Small intestine (tissue), 7 donors: ENCODE measurements at regions not wholly inside any gene's neighbourhood (a gene's known extent, or its start where the extent isn't known, plus 50 kb on each side); places are given as distances from the start of the nearest gene placed in this dataset.

Experiments used
- DNase-seq, 2 donors: peaks; one replicate each; pipeline versions ENCODE4 v3.0.0 to v3.0.0-alpha.2; 2013
- FAIRE-seq: peaks from 2 replicates; lab custom pipeline; 2012; peaks lifted over from hg19 to GRCh38; lab: Jason Lieb, UNC
- H3K27ac ChIP-seq, 3 donors: one replicate each; pipeline ENCODE4 v1.5.1; 2013; ENCODE audit warnings: low read length in 2 of 3, mild to moderate bottlenecking in 2 of 3, control low read depth in 1 of 3, inconsistent platforms in 1 of 3, low read depth in 1 of 3, moderate library complexity in 1 of 3
- H3K27me3 ChIP-seq, 3 donors: one replicate each; pipeline ENCODE4 v1.6.1; 2013; ENCODE audit warnings: low read length in 3 of 3, inconsistent platforms in 1 of 3; ENCODE audit not compliant: control insufficient read depth in 3 of 3, insufficient read depth in 3 of 3
- H3K36me3 ChIP-seq, 3 donors: one replicate each; pipeline ENCODE4 v1.6.1; 2013; ENCODE audit warnings: low read length in 3 of 3, inconsistent platforms in 1 of 3, low read depth in 1 of 3, mild to moderate bottlenecking in 1 of 3, moderate library complexity in 1 of 3; ENCODE audit not compliant: control insufficient read depth in 3 of 3, insufficient read depth in 2 of 3
- H3K4me1 ChIP-seq, 3 donors: one replicate each; pipeline ENCODE4 v1.6.1; 2013; ENCODE audit warnings: low read length in 2 of 3, inconsistent platforms in 1 of 3, low read depth in 1 of 3, mild to moderate bottlenecking in 1 of 3, moderate library complexity in 1 of 3; ENCODE audit not compliant: control insufficient read depth in 3 of 3, insufficient read depth in 2 of 3
- H3K4me3 ChIP-seq, 3 donors: one replicate each; pipeline ENCODE4 v1.5.1; 2013; ENCODE audit warnings: low read length in 3 of 3, control low read depth in 1 of 3, inconsistent platforms in 1 of 3, low read depth in 1 of 3, mild to moderate bottlenecking in 1 of 3, moderate library complexity in 1 of 3
- H3K9me3 ChIP-seq, 2 donors: one replicate each; pipeline ENCODE4 v1.6.1; 2013; ENCODE audit warnings: low read depth in 1 of 2, low read length in 1 of 2; ENCODE audit not compliant: control insufficient read depth in 2 of 2, insufficient read depth in 1 of 2
- WGBS, 3 donors: extraction: QIAGEN DNeasy Blood & Tissue Kit; methylation state at CpG; one replicate each; pipeline ENCODE4 v1.1.7; 2013; 5-methylcytosine and 5-hydroxymethylcytosine counted together
- donor health status: healthy with polysubstance abuse.
- donor health status: control.
- donor health status: control.
- donor health status: Bipolar disorder and iron deficiency.
- donor health status: healthy.

DNA sequence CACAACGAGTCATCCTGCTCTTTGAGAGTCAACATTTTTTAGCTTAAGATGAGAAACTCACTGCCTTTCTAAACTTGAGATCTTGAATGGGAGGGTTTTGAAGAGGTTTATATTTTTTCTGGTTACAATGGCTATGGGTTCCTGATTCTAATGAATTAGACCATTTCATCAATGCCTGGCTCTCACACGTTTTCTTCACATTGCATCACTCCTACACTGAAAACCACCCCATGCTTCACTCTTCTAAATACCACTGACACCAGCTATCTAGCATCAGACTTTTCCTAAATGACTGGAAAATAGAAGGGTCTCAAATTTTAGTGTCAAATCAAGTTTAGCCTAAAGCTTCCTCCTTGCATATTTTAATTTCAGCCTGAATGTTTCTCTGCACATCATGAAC, 606.1 kb upstream of the USP24 start:
- Histone ChIP-seq H3K27ac (no peak overlapping the region), H3K36me3 (no peaks in the 10 kb centered on the region), H3K4me3 (no peak overlapping the region), H3K4me1 (peaks cover 0 to 20% (median 0%) of the 10 kb centered on the region in 3 donors), H3K9me3 (no peaks in the 10 kb centered on the region), H3K27me3 (no peaks in the 10 kb centered on the region)
- 52 to 75% (median 65%) methylated on average over 2 of the region's 2 CpGs for WGBS, 3 donors
- DNase-seq (no peak), FAIRE-seq (no peak)

DNA sequence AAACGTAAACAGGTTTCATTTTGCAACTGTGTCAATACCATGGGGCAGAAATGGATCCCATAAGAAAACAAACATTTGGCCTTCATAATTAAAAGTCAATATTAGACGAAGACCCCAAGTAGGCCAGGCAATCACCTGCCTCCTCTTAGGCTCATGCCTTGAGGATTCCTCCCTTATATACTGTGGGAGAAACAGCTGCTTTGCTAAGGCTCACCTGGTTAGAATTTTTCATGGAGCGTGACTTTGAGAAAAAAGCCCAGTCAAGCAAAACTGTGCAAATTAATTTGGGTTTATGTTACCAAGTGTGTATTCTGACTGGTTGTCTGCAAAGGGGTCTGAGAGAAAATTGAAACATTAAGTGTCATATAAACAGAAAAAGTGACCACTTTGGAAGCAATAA, 605.3 kb upstream of the USP24 start:
- FAIRE-seq (no peak), DNase-seq (no peak)
- 73 to 79% (median 75%) methylated on average over 3 of the region's 3 CpGs for WGBS, 3 donors
- H3K36me3 ChIP-seq = no peaks in the 10 kb centered on the region
- no peak overlapping the region for H3K4me3 ChIP-seq
- H3K27ac ChIP-seq = no peak overlapping the region
- no peaks in the 10 kb centered on the region for H3K27me3 ChIP-seq
- peaks cover 0 to 20% (median 0%) of the 10 kb centered on the region in 3 donors for H3K4me1 ChIP-seq
- H3K9me3 ChIP-seq = no peaks in the 10 kb centered on the region

DNA sequence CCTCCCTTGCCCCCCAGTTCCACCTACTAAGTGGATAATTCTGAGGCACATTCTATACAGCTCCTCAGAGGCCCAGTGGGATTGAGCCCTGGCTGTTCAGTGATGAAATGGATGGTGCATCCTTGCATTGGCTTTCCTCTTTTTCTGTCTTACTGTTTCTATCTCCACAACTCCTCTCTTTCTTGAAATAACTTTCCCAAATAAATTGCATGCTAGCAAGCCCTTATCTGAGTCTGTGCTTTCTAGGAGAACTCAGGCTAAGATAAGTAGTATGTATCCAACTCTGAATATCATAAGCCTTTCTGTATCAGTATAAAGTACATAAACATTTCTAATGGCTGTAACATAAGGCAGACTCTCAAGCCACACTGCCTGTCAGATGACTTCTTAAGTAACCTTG, 603.8 kb upstream of the USP24 start:
- FAIRE-seq (no peak), DNase-seq (no peak)
- Histone ChIP-seq H3K27ac (no peak overlapping the region), H3K36me3 (no peaks in the 10 kb centered on the region), H3K9me3 (no peaks in the 10 kb centered on the region), H3K27me3 (no peaks in the 10 kb centered on the region), H3K4me1 (peaks cover 0 to 20% (median 0%) of the 10 kb centered on the region in 3 donors), H3K4me3 (no peak overlapping the region)

DNA sequence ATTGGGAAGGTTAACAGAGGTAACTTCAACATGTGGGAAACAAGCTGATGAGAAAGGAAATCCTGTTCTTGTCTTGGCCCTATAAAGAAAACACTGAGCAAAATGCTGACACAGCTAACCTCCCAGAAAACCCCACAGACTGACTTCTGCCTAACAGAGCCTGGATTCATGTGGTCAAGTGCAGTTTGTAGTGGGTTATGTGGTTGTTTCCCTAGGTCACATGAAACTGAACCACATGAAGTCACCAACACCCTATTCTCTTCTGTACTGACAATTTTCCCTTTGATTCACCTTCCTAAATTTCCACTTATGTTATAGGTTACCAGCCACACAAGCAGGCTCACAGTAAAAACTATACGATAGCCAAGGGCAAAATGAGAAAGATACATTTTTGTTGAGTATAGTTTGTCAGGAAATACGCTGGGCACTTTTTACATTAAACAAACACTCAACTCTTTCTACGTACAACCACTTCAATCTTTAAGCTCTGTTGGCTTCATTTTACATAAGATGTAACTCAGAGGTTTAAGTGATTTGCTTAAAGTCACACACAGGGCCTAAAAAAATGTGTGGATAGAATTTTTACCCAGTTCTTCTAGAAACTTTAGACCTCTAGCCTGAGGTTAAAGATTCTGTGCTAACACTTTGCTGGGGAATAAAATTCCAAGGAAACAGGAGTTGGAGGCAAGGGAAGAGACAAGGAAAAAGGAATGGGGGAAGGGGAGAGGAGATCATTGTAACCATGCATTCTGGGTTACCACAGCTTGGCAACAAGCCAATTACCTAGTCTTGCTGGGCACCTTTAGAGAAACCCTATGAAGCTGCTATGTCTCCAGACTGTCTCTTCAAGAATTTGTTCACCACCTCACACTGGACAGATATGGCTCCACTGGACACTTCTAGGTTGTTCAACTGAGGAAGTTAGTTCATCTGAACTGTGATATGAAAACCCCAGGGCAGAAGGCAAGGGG, 601.6 kb upstream of the USP24 start:
- Histone ChIP-seq H3K4me1 (peaks cover 0 to 5% (median 0%) of the 10 kb centered on the region in 3 donors), H3K27ac (no peak overlapping the region), H3K27me3 (no peaks in the 10 kb centered on the region), H3K36me3 (no peaks in the 10 kb centered on the region), H3K9me3 (no peaks in the 10 kb centered on the region), H3K4me3 (no peak overlapping the region)
- FAIRE-seq = no peak
- WGBS, 3 donors = 71 to 90% (median 77%) methylated on average over 3 of the region's 3 CpGs
- no peak for DNase-seq

DNA sequence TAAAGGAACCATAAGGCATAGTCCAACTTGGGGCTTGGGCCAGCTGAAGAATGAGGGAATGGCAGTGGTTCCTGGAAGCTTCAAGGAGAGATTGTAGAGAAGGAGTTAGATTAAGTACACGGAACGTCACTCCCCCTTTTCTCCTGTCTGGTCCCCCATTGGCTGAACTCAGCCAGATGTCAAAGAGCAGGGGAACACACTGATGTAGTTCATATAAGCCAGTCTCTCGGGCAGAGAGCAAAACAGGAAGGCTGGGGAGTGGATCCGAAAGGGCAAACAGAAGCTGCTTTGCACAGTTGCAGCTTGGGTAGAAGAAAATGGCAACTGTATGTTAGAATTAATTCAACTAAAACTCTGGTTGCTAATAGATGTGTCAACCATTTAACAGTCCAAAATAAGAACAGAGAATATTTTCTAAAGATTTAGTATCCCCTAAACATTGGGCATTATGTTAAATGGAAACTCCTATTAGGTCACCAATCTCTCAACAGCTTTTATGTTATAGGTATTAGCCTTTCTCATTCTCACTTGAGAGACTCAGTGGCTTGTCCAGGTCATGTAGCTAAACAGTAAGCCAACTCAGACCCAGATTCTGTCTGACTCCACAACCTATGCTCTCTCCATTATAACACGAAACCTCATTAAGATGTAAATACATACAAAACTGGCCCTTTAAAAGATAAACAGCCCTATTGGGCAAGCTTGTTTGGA, 600.7 kb upstream of the USP24 start:
- 70 to 78% (median 77%) methylated on average over 5 of the region's 5 CpGs for WGBS, 3 donors
- Histone ChIP-seq H3K4me3 (no peak overlapping the region), H3K4me1 (peaks cover 0 to 5% (median 0%) of the 10 kb centered on the region in 3 donors), H3K36me3 (no peaks in the 10 kb centered on the region), H3K27me3 (no peaks in the 10 kb centered on the region), H3K9me3 (no peaks in the 10 kb centered on the region), H3K27ac (no peak overlapping the region)
- DNase-seq (no peak), FAIRE-seq (no peak)

DNA sequence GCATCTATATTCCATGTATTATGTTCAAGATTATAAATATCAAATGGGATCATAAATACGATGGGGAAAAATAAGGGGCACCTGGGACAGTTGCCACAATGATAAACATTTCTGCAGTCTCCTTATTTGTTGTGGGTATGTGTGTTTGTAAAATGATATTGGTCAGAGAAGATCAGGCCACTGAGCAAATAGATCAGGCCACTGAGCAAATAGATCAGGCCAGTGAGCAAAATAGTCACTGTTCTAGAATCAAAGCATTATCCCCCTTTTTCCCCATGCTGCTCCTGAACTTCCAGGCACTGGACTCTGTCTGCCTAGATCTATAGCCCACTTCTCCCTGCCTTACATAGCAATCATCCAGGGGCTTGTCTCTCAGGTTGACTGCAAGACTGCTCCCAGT, 599.8 kb upstream of the USP24 start:
- H3K4me1 ChIP-seq = peaks cover 0 to 5% (median 0%) of the 10 kb centered on the region in 3 donors
- 72 to 86% (median 78%) methylated on average over 1 of the region's 1 CpG for WGBS, 3 donors
- no peaks in the 10 kb centered on the region for H3K27me3 ChIP-seq
- no peak overlapping the region for H3K4me3 ChIP-seq
- no peak for DNase-seq
- H3K36me3 ChIP-seq = no peaks in the 10 kb centered on the region
- H3K9me3 ChIP-seq = no peaks in the 10 kb centered on the region
- FAIRE-seq = no peak
- H3K27ac ChIP-seq = no peak overlapping the region

DNA sequence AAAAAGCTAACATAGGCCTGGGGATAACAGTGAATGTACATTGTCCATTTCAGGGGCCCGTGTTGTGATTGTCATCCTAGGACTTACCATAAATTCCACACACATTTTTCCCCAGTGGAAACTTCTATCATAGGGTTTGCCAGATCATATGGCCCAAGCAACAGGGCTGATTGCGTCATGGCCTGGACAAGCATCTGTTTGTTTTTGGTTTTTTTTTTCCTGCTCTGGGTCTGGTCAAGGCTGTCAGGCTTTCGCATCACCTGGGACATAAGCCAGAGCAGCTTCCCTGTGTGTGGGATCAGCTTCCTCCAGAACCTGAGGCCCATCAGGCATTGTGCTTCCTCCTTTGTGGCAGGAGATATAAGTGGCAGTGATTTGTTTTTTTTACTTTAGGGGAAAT, 598.5 kb upstream of the USP24 start:
- FAIRE-seq (no peak), DNase-seq (no peak)
- peaks cover 0 to 5% (median 0%) of the 10 kb centered on the region in 3 donors for H3K4me1 ChIP-seq
- no peak overlapping the region for H3K4me3 ChIP-seq
- no peaks in the 10 kb centered on the region for H3K36me3 ChIP-seq
- H3K27me3 ChIP-seq = no peaks in the 10 kb centered on the region
- WGBS, 3 donors = 65 to 88% (median 84%) methylated on average over 3 of the region's 3 CpGs
- H3K27ac ChIP-seq = no peak overlapping the region
- no peaks in the 10 kb centered on the region for H3K9me3 ChIP-seq

DNA sequence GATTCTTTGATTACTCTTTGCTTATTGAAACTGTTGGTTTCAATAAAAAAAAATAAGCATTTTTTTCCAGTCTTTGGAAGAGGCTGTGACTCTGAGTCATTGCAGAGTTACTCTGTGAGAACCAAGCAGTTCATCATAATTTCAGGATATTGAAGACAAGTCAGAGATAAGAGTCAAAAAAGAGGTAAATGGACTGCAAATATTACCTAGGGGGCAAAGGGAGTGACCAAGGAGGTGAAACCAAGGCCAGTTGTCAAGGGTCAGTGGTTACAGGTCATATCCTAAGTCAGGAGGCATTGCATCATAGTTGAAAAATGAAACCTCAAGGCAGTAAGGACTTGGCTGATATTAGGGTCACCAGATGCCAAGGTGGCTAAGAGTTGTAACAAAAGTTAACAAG, 597.1 kb upstream of the USP24 start:
- H3K9me3 ChIP-seq = no peaks in the 10 kb centered on the region
- peaks cover 0 to 5% (median 0%) of the 10 kb centered on the region in 3 donors for H3K4me1 ChIP-seq
- no peak for FAIRE-seq
- H3K4me3 ChIP-seq = no peak overlapping the region
- peak in 1 of 2 donors; percentile 33 for DNase-seq
- H3K27me3 ChIP-seq = no peaks in the 10 kb centered on the region
- H3K36me3 ChIP-seq = no peaks in the 10 kb centered on the region
- peak overlapping the region in 1 of 3 donors; percentile 7 for H3K27ac ChIP-seq
